Activated T-helper 1 cell treated with Interleukin-2 at 50 U/mL for 16 hours (primary cell): ENCODE measurements at regions not wholly inside any gene's neighbourhood (a gene's known extent, or its start where the extent isn't known, plus 50 kb on each side); places are given as distances from the start of the nearest gene placed in this dataset.
"Not testable (repeated sequence)": the region's sequence is repeated elsewhere in the genome, so short reads cannot be mapped to it uniquely, and the experiment has no call there.

Source experiments
- DNase-seq: peaks from one replicate; pipeline ENCODE4 v3.0.0-alpha.2; 2020; ENCODE audit warnings: low read depth

DNA sequence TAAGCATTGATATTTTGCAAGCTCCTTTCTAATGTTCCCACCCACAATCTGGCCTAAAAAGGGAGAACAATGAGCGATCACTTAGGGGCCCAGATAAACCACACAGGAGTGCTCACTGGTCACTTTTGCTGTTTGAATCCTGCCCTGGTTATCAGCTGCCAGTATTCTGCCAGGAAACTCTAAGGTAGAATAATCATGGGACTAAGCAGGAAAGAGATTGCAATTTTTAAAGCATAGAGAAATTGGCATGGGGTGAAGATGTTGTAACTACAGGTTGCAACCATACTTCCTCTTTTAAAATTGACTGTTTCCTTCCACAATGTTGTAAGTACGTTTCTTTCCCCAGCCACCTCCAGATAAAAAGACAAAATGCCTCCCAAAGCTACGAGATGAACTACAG, 251.2 kb upstream of the CDH11 start:
- DNase-seq = no peak

DNA sequence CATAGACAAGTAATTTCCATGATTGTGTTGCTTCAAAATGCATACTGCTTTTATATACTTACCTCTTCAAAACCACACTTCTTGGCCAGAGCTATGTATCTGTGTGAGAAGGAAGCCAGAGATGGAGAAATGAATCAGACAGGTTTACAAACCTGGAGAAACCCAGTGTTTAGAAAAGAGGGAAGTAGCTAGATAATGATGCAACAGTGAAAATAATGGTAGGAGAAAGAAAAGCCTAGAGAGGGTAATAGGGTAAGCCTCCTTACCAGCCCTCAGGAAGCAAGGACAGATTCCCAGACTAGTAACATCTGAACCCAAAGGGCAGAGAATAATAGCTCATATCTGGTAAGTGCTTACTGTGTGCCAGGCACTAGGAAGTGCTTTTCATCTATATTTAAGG, 250.3 kb upstream of the CDH11 start:
- no peak for DNase-seq

DNA sequence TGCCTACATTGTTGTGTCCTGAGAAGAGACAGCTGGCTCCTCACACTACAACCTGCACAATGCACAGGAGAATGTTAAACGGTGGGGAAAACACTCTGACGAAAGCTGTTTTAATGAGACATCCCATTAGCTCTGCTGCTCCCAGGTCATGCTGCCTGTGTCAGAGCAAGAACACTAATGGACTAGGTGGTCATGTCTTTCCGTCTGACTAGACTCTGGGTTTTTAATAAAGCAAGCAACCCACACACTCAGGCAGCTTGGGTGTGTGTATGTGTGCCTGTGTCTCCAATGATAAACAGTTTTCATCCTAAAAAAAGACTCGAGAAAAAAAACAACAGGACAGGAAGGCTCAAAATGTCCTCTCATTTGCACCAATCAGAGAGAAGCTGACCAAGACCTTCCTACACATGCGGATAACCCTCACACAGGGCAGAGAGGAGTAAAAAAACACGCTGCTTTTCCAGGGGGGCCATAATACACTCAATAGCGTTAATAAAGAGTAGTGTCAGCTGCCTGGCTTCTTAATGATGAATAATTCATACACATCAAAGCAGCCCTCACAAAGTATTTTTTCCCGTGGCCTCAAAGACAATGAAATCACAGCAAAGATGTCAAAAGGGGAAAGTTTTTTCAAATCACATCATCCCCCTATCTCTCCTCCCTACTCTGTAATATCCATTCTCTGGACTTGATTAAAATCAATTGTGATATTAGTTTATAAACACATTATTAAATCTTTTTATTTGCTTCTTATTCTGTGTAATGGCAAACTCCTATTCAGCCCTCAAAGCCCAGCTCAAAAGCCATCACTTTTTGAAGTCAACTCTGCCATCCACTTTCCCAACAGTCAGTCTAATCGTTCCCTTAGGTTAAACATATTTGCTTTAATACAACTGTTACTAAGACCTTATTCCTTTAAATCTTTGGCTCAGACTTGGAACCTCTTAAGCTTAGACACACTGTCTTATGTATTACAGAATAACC, 244.2 kb upstream of the CDH11 start:
- DNase-seq = no peak

- DNase-seq = not testable (repeated sequence)
Measured at GRCh38 chr16:65356721-65357120, 234.9 kb upstream of the CDH11 start.

DNA sequence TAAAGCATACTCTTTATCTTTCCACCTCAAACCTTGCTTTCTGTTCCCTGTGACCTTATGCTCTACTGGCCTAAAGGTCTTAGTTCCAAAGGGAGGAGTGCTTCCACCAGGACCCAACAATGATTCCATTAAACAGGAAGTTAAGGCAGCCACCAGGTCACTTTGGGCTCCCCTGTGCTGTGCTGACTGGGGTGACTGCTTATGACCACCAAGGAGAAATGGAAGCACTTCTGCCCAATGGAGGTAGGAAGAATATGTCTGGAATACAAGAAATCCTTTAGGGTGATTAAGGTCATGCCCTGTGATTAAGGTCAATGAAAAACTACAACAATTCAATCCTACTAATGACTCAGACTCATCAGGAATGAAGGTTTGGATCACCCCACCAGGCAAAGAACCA, 233.8 kb upstream of the CDH11 start:
- DNase-seq = no peak

DNA sequence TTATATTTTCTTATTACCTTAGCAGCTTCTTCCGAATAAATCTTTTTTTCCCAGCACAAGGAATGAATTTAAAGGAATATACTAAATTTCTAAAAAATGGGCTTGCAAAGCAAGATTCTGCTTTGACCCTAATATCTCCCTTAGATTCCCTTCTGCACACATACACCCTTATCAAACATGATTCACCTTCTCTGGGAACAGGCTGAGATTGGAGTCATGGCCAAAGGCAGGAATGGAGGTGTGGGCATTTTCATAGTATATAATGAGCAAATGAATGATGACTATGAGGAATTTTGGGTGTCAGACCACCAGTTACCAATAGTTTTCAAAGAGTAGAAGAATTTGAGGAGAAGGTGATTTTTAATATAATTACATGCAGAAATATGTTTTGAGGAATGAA, 231.3 kb upstream of the CDH11 start:
- DNase-seq = no peak

- no peak for DNase-seq
Measured at GRCh38 chr16:65349626-65350025, 227.8 kb upstream of the CDH11 start.

GRCh38 chr16:65343556-65343955, 221.7 kb upstream of the CDH11 start:
- DNase-seq = no peak

DNA sequence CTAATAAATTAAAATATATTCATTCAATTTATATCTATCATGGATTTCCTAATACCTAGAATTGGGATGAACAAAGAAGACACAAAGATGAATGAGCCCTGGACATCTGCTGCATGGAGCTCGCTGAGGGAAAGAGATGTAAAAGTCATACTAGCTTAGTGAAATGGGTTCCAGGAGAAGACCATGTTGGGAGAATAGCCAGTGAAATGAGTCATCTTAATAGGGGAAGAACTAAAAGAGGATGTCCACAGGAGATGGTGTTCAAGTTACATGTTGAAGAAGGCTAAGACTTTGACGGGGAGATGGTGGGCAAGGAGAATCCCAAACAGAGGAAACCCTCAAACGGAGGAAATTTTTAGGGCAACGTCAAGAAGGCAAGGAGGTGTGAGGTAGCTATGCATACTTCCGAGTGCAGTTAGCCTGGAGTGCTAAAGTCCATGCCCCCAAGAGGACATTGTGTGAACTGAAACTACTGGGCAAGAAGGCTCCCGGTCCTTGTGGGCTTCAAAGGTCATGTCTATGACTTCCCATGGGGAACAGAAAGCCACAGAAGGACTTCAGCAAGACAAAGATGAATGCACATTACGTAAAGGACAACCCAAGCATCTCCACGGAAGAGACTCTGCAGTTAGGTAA, 220.5 kb upstream of the CDH11 start:
- DNase-seq = no peak

GRCh38 chr16:65339062-65339461, 217.2 kb upstream of the CDH11 start:
- no peak for DNase-seq

DNA sequence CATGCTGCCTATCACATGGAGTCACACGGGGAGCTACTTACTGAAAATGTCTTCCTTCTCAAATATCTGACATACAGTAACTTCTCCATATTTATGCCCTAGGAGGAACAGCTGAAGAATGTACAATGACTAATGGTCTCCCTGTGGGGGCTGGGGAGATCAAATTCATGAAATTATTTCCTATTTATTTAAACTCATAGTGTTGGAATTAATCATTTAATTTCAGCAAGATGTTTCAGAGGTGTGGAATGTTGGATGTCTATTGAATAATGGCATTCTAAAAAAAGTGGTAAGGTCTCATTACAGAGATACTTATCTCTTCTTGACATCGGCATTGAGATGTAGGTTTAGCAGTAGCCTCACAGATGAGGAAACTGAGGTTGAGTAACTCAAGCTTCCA, 214.3 kb upstream of the CDH11 start:
- DNase-seq = no peak

DNA sequence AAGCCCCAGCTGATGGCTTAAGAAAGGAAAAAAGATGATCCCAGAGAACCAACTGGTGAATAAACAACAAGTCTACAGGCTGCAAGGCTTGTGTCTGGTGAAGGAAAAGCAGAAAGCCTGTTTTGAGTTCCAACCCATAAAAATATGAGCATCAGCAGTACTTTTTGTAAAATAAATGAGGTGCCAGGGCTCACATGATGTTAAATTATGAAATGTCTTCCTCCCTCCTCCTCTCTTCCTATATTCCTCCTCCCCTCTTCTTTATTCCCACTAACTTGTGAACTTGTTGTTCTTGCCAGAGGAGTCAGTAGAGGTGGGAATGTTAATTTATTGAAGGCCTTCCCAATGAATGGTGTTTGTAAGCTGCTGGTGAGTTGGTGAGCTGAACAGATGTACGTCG, 212.2 kb upstream of the CDH11 start:
- DNase-seq = no peak

DNA sequence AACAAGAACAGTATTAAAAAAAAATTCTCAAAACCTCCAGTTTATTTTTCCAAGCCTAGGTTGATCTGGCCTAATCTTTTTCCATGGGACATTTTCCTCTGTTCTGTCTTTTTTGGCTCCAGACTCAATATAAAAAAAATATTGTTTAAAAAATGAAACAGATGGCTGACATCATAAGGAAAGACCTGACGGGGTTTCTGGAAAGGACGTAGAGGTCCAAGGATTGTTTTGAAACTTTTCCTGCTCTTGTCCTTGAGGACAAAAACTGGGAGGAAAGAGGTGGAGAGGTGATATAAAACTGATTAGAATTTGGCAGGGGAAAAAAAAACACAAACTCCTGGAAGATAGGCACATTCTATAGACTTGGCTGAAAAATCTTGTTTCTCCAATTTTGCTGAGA, 211.4 kb upstream of the CDH11 start:
- no peak for DNase-seq

DNA sequence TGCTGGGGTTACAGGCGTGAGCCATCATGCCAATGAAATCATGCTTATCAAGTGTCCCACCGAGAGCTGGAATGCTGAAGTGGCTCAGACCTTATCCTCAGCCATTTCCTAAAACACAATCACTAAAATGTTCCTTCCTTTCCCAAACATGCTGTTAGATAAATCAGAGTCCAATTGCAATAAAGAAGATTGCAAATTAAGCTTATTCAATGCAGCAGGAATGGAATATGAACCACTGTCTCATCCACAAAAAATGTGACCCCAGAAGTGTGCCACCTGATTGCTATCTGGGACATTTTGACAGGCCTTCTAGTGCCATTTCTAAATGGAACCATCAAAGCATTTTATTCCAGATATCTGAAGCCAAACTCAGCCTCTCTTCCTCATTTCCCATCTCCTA, 205.5 kb upstream of the CDH11 start:
- no peak for DNase-seq

DNA sequence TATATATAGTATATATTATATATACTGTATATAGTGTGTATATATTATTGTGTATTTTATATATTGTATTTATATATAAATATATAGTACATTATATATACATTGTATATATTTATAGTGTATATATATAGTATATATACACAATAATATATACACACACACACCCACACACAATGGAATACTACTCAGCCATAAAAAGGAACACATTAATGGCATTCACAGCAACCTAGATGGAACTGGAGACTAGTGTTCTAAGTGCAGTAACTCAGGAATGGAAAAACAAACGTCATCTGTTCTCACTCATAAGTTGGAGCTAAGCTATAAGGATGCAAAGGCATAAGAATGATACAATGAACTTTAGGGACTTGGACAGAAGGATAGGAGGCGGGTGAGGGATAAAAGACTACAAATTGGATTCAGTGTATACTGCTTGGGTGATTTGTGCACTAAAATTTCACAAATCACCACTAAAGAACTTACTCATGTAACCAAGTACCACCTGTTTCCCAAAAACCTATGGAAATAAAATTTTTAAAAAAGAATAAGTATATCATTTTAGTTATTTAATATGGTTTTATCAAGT, 201.9 kb upstream of the CDH11 start:
- DNase-seq = no peak

DNA sequence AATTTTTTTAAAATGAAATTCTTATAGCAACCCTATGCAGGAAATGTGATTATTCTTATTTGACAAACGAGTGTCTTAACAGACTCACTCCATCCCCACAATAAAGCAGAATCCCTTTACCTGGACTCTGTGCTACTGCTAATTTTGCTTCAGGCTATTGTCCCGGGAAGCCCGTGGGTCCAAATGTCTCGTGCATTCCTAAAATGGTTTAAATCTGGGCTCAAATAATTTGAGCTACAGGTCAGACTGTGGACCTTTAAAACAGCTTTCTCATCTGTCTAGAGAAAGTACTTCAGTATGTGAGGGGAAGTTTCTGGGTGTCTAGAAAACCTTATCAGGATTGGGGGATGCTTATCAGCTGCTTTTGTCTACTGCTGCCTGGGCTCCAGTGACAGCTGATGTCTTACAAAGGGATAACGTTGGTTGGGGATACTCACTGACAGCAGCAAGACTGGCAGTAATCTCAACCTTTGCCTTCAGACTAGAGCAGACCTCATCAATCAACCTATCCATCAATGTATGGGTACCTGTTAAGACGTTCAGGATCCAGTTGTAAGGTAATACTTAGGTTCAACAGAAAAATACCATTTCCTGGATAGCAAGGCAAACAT, 197.9 kb upstream of the CDH11 start:
- no peak for DNase-seq

- DNase-seq = no peak
Measured at GRCh38 chr16:65318590-65319257, 196.9 kb upstream of the CDH11 start.

DNA sequence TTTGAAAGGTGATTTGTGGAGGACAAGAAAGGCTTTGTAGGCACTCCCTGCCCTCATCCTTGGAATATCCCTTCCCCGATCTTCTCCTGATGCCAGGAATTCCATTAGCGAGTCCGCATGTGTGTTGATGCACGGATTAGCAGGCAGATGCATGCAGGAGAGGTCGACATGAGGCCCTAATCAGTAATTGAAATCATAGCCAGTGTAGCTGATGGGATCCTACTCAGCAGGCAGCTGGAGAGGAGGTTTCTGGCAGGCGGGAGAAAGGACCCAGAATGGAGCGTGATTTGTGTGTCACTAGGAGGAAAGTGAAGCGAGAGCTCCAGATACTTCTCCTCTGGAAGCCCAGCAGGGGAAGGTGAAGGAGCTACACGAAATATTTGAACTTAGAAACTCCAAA, 196.3 kb upstream of the CDH11 start:
- DNase-seq = no peak

DNA sequence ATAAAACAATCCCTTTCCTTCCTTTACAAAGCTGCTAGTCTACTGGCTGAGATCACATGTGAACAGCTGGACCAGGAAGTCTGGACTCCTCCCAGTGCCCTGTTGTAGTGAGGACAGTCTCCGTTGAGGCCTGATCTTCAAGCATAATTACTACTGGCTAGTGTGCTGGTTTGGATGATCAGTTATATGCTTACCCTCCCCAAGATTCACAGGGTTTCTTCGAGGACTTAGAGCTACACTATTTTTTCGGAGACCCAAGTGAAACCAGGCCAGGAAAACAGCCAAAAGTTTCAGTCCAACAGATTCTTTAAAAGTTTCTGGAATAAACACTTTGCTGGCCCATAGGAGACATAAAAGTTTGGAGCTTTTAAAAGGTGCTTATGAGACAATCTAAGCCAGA, 194.9 kb upstream of the CDH11 start:
- no peak for DNase-seq

GRCh38 chr16:65315081-65315780, 193.4 kb upstream of the CDH11 start:
- no peak for DNase-seq

DNA sequence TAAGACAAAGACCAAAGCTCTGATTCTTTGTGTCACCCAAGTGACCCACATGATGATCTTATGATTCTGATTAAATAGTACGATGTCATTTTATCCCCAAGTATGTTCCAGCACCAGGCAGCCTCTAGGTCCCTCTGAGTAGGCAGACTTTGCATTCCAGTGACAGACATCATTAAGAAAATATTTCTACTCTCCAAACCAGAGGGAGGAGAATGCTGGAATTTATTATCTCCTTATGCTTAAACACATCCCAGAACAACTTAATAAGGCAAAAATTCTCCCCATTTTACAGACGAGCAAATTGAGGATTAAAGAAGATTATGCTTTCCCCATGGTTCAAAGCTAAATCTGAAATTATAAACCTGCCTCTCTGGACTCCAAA, 192.8 kb upstream of the CDH11 start:
- no peak for DNase-seq
